G401 (cell line): ENCODE measurements at regions not wholly inside any gene's neighbourhood (a gene's known extent, or its start where the extent isn't known, plus 50 kb on each side); places are given as distances from the start of the nearest gene placed in this dataset.
"Not testable (repeated sequence)": the region's sequence is repeated elsewhere in the genome, so short reads cannot be mapped to it uniquely, and the experiment has no call there.

ENCODE experiments used
- DNase-seq: peaks from one replicate; pipeline ENCODE4 v3.0.0-alpha.2; 2015; ENCODE audit warnings: low spot score
- in situ Hi-C: cut with HindIII; loops from 2 replicates; pipeline ENCODE4 v1.10.0; 2016; ENCODE audit warnings: low sequenced_read_pairs, mixed read lengths

DNA sequence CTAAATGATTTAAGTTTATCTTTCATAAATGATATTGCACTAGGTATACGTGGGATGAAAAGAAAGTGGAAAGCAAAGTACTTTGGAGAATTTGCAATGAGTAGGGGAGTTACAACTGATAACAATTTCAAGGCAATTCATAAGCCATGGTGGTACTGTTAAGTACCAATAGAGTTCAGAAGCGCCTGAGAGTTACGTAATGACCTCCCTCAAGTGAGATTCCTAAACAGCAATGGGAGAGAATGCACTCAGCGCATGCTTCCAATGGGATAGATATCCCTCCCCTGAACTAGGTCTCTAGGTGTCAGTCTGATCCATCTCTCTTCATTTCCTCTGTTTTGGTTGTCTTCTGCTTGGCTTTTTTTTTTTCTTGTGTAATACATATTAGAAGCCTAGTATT lies 249.3 kb downstream of the NNT start:
- in situ Hi-C loops = no loop called here
- no peak for DNase-seq

DNA sequence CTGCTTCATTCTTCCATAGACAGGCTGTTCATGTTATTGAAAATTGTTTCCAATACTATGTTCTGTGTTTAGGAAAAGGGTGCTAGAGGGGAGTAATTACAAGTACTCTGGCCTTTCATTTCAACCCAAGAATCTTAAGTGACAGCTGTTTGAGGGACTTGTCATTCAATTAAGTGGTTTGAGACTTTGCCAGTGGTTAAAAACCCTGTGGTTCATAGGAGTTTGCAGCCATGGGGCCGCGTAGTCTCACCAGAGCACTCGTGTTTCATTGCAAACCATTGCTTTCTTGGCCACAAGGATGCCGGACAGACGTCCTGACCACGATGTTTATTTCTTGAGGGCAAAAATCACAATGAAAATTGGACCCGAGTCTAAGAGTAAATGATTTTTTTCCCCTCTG lies 248.8 kb downstream of the NNT start:
- in situ Hi-C loops = no loop called here
- DNase-seq = no peak

DNA sequence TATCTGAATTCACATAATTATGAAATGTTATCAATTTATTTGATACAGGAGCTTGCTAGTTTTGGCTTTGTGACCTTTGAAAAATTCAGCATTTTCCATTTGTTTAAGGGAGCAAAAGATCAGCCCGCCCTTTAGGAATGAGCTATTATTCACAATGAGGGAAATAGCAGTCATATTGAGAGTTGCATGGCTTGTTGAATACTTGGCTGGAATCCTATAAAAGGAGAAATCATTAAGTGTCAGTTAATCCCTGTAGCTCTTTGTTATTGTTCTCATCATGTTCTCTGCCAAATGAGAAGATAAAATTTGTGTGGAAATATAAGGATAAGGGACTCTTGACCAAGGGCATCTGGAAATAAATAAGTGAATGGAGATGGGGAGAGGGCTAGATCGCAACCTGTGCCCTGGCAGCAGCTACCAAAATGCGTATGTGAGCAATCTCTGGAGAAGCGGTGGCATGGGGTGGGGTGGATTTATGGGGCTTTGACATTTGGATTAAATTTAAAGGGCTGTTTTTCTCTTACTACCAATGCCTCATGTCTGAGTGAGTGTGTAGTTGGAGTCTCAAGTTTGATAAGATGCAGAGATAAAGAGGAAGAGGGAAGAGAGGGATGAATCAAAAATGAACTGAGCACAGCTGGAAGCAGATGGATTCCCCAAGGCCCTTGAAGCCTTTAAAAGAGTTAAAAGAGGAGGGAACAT lies 237.6 kb downstream of the NNT start:
- no peak for DNase-seq
- in situ Hi-C loops = no loop called here

DNA sequence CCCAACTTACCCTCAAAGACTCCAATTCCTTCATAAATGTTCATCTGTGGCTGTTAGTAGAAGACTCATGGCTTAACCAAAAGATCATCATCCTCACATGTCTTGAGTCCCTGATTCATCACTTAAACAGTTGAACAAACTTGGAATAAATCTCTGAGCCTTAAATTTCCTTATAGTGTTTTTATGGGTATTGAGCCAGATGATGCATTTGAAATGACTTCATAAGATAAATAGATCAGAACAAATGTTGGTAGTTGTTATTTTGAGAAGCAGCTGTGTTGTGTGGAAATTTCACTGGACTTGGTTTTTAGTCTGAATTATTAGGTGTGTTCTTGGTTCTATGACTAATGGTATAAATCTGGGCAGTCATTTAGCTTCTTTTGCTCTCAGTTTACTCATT lies 236.2 kb downstream of the NNT start:
- in situ Hi-C loops = no loop called here
- DNase-seq = no peak

DNA sequence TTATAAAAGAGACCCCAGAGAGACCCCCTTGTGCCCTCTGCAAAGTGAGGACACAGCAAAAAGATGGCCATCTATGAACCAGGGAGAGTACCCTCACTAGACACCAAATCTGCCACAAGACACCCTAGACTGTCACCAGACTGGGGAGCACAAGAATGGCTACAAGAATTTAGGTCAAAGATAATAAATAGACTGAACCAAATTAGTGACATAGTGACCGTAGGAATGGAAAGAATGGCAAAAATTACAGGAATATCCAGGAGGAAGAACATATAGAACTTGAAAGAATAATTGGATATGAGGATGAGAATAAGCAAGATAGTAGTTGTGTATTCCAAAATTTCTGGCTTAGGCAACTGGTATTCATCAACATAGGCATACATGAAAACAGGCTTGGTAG lies 235.0 kb downstream of the NNT start:
- in situ Hi-C loops = no loop called here

DNA sequence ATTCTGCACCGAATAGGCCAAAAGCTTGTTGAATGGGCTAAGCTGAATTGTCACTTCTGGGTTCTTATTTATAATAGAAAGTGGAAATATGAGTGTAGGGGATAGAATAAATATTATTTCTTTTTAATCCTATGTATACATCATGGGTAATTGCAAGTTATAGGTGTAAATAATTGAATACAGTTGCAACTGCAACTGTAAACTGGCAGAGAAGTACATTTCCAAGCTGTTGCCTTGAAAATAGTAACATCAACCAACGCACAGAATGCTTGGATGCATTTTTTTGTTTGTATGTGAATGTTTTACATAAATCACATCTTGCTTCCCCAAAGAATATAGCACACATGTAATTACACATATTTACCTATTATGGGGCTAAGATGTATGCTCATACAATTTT lies 234.1 kb downstream of the NNT start:
- in situ Hi-C loops = no loop called here
- no peak for DNase-seq

More for the DNA sequence above, 235.0 kb downstream of the NNT start:
- DNase-seq = no peak

DNA sequence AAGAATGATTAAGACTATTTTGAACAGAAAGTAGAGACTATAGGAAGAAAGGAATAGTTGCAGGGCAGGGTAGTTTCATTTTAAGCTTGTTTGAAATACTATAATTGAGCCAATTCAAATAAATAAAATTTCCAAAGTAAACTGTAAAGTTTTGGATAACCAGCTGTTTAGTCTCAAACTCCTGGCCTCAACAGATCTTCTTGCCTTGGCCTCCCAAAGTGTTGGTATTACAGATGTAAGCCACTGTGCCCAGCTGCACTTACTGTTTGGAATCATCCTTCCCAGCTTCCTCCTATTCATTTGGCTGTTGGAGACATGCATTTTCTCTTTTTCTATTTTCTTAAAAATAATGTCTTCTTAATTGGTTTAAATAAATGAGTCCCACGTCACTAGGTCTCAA lies 231.0 kb downstream of the NNT start:
- in situ Hi-C loops = no loop called here
- no peak for DNase-seq

DNA sequence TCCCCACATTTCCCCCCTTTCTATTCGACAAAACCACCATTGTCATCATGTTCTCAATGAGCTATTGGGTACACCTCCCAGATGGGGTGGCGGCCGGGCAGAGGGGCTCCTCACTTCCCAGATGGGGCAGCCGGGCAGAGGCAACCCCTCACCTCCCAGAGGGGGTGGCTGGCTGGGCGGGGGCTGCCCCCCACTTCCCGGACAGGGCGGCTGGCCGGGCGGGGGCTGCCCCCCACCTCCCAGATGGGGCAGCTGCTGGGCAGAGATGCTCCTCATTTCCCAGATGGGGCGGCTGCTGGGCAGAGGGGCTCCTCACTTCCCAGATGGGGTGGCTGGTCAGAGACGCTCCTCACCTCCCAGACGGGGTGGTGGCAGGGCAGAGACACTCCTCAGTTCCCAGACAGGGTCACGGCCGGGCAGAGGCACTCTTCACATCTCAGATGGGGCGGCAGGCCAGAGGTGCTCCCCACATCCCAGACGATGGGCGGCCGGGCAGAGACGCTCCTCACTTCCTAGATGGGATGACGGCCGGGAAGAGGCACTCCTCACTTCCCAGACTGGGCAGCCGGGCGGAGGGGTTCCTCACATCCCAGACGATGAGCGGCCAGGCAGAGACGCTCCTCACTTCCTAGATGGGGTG lies 221.5 kb downstream of the NNT start:
- in situ Hi-C loops, DNase-seq: not testable (repeated sequence)

DNA sequence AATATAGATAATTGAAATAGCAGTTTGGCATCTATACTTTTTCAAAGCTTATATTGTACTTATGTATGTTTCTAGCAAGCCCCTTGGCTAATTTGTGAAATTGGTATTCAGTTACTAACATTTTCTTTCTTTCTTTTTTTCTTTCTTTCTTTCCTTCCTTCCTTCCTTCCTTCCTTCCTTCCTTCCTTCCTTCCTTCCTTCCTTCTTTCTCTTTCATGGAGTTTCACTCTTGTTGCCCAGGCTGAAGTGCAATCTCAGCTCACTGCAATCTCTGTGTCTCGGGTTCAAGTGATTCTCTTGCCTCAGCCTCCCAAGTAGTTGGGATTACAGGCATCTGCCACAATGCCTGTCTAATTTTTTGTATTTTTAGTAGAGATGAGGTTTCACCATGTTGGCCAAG lies 215.4 kb downstream of the NNT start:
- DNase-seq, in situ Hi-C loops: not testable (repeated sequence)

DNA sequence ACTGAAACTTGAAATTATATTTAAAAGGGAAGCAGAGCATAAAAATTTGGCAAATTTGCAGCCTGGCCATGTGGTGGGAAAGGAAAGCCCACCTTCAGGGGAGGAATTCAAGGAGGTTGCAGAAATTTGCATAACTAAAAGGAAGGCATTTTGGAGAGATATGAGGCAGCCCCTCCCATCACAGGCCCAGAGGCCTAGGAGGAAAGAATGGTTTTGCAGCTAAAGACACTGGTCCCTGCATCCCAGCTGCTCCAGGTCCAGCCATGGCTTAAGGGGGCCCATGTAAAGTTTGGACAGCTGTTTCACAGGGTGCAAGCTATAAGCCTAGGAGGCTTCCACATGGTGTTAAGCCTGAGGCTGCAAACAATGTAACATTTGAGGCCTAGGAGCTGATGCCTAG lies 212.5 kb downstream of the NNT start:
- in situ Hi-C loops = no loop called here
- no peak for DNase-seq

DNA sequence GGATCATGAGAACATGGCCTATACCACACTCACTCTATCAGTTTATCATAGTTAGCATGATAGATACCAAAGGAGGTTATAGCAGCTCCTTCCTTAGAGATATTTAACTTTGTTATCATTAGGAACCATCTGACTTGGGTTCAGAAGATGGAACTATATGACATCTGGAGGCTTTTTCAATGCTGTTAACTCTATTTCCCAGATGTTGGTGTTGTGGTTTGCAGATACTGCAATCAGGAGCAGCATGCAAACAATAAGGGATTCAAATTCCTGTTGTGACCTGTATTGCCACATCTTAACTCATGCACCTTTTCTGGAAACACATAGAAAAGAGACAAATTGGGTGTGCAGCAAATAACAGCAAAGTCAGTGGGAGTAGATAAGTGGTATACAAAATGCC lies 201.7 kb downstream of the NNT start:
- in situ Hi-C loops = no loop called here
- DNase-seq = no peak

DNA sequence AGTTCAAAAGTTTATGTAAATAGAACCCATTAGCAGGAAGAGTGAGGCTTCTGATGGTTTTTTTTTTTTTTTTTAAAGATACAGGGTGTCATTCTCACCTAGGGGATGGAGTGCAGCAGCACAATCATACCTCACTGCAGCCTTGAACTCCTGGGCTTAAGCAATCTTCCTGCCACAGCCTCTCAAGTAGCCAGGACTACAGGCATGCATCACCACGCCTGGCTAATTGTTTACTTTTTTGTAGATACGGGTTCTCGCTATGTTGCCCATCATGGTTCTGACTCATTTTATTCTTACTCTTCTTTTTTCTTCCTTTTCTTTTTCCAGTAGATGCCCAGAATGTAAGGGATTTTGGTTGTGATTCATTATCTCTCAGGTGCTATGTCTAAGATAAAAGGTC lies 201.1 kb downstream of the NNT start:
- DNase-seq = no peak
- in situ Hi-C loops = no loop called here

DNA sequence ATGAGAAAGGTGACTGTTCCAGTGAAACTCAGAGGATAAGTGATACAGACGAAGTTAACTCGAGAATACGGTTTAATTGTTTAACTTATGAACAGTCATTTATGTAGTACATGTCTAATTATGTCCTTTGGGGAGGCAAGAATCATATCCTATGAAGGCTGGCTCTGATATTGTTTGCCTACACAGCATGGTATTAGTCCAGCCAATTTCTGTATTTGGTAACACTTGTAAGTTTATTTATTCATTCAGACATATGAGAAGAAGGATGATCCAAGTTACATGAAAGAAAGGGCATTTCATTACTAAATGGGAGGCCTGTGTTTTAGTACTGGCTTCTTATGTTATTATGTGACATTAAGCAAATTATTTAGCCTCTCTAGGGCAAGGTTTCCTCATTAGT lies 199.7 kb downstream of the NNT start:
- DNase-seq = no peak
- in situ Hi-C loops = no loop called here

DNA sequence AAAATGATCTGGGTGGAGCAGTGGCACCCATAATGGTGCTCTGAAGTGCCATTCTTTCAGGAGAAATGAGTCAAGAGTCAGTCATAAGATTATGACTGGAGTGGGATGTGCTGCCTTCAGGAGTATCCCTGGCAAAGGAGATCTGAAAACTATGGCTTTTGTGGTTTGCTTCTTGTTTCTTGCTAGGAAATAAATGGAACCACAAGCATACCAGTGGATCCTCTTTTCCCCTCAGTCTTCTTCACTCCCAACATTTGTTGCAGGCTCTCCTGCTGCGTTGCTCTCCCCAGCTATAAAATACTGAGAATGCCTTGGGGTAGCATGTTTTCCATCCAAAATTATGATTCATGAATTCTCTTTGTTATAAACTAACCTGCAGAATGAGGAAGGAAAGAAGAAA lies 199.1 kb downstream of the NNT start:
- DNase-seq = no peak
- in situ Hi-C loops = no loop called here

DNA sequence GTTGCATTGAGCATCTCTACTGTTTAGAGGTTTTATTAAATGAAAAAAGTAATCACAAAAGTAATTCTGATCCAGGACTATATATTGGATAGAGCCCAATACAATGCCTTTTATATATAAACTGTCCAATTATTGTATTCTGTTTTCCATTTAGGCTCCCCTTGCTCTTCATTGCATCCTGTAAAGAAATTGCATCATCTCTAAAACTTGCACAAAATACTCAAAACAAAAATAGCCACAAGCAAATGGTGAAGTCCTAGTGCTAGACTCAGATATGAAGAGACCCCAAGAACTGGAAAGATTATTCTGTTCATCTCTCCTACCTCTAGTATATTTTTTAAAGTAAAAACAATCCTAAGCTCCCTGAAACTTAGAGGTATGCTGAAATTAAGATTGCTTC lies 195.8 kb downstream of the NNT start:
- no peak for DNase-seq
- in situ Hi-C loops = no loop called here

DNA sequence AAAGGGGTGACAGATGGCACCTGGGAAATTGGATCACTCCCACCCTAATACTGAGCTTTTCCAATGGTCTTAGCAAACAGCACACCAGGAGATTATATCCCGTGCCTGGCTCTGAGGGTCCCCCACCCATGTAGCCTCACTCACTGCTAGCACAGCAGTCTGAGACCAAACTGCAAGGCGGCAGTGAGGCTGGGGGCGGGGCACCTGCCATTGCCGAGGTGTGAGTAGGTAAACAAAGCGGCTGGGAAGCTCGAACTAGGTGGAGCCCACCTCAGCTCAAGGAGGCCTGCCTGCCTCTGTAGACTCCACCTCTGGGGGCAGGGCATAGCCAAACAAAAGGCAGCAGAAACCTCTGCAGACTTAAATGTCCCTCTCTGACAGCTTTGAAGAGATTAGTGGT lies 188.9 kb downstream of the NNT start:
- DNase-seq, in situ Hi-C loops: not testable (repeated sequence)

DNA sequence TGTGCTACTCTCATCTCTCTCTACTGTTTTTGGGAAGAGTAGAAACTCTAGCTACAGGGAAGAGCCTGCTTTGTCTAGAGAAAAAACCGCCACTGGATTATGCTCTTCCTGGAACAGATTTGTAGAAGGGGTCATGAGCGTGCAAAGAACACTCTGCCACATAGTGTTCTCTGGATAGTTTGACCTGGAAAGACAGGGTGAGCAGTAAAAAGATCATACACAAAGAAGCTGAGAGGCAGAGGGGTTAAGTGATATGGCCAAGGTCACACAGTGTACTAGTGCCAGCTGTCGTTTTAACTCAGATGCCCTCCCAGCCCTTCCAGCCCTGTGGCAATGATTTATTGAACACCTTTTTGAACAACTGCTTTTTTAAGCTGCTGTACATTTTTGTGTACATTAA lies 182.2 kb downstream of the NNT start:
- no peak for DNase-seq
- in situ Hi-C loops = no loop called here

DNA sequence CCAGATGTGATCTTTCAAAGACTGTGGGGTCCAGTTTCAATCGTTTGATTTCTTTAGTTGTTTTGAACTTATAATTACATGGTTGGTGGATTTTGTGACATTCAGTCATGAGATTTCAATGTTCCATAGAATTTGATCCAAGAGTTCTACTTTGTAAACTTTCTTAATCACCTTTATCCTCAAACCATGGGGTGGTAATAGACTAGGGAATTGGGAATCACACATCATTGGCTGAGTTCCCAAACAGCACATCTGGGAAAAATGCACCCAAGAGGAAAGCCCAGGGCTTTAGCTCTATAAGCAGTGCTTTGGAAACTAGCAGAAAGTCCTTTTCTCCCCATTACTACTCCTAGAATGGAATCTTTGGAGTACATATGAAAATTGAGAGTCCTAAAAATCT lies 177.6 kb downstream of the NNT start:
- in situ Hi-C loops = no loop called here
- no peak for DNase-seq

DNA sequence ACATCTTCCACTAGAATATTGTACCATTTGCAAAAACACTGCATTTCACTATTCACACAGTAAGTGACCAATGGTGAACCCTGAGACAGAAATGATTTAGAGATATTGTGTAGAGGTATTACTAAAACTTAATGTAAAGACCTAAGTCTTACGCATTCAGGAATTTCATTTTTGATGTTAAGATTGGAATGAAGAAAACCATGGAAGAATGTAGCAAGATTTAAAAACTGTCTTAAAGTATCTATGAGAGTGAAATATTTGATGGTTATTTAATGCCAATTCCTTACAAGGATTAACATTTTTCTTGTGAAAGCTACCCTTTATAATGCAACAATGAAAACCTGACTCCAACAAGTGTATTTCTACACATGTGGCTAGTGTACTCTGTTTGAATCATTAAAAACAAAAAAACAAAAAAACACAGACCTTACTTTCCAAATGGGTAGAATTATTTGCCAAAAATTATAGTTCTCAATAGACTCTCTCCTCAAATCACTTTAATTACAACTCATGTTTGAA lies 172.0 kb downstream of the NNT start:
- no peak for DNase-seq
- in situ Hi-C loops = no loop called here

DNA sequence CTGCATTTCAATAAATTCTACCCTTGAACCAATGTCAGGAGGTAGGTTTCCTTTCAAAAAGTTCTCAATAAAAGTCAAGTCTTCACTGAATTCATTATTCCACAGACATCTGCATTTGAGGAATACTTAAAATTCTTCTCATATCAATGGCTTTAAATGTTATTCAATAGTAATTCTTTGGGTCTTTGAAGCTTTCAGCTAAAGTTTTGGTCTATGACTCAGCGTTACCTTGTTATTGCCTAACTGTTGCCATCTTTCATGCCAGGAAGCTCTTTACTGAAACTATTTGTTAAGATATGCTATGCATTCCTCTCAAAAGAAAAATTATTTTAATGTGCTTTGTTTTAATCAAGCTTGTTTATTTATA lies 170.5 kb downstream of the NNT start:
- in situ Hi-C loops = no loop called here
- no peak for DNase-seq
